PFSK-1 (cell line): ENCODE measurements at regions not wholly inside any gene's neighbourhood (a gene's known extent, or its start where the extent isn't known, plus 50 kb on each side); places are given as distances from the start of the nearest gene placed in this dataset.

Source experiments
- FOXP2 ChIP-seq: optimal IDR thresholded peaks from 2 replicates; pipeline ENCODE3; 2011; ENCODE audit warnings: borderline replicate concordance, control low read depth, inconsistent platforms; ENCODE audit not compliant: insufficient read depth; ENCODE audit errors: extremely low read length, extremely low read depth
- POLR2AphosphoS5 ChIP-seq: IDR thresholded peaks from 2 replicates; pipeline ENCODE4 v1.6.1; 2012; ENCODE audit warnings: low read depth, mild to moderate bottlenecking, control low read depth, low read length, moderate library complexity
- SIN3A ChIP-seq: IDR thresholded peaks from 2 replicates; pipeline ENCODE4 v1.6.1; 2012; ENCODE audit warnings: mild to moderate bottlenecking, low read length, moderate library complexity, borderline replicate concordance; ENCODE audit not compliant: insufficient read depth
- TAF1 ChIP-seq: IDR thresholded peaks from 2 replicates; pipeline ENCODE4 v1.6.1; 2012; ENCODE audit warnings: low read length, control low read depth, borderline replicate concordance; ENCODE audit not compliant: insufficient read depth
- TF ChIP-seq, protein P1 (sequence below), 2 experiments: IDR thresholded peaks; 2 replicates each; pipeline versions ENCODE4 v1.6.1 to v1.8.0; 2011 to 2012; ENCODE audit warnings: low read depth in 2 of 2, low read length in 2 of 2, control low read depth in 1 of 2, inconsistent platforms in 1 of 2, mild to moderate bottlenecking in 1 of 2, moderate library complexity in 1 of 2; ENCODE audit not compliant: insufficient read depth in 1 of 2

DNA sequence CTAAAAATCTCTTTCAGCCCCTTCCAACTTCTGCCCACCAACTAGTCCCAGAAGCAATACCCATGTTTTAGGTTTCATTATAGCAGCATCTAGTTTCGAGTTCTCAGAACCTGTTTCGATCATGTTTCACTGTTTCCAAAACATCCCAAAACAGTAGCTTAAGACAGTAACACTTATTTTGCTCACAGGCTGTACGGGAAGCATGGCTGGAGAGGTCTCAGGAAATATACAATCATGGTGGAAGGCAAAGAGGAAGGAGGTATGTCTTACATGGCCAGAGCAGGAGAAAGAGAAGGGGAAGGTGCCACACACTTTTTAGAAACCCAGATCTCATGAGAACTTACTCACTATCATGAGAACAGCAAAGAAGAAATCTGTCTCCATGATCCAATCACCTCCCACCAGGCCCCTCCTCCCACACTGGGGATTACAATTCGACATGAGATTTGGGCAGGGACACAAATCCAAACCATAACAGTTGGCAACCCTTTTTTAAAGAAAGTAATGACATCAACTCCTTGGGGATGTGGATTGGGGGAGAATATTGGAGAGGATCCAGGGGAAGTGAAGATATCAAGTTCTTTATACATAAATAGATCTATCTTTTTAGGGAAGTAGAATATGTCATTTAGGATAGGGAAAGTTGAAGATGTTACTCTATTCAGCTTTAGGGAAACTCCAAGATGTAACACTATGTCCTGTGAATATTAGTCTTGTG lies 269.9 kb upstream of the PLEKHG7 start:
- no peak for TF ChIP-seq POLR2AphosphoS5
- TF ChIP-seq FOXP2, result no peak
- no peak for TF ChIP-seq TAF1
- TF ChIP-seq, protein P1, sequence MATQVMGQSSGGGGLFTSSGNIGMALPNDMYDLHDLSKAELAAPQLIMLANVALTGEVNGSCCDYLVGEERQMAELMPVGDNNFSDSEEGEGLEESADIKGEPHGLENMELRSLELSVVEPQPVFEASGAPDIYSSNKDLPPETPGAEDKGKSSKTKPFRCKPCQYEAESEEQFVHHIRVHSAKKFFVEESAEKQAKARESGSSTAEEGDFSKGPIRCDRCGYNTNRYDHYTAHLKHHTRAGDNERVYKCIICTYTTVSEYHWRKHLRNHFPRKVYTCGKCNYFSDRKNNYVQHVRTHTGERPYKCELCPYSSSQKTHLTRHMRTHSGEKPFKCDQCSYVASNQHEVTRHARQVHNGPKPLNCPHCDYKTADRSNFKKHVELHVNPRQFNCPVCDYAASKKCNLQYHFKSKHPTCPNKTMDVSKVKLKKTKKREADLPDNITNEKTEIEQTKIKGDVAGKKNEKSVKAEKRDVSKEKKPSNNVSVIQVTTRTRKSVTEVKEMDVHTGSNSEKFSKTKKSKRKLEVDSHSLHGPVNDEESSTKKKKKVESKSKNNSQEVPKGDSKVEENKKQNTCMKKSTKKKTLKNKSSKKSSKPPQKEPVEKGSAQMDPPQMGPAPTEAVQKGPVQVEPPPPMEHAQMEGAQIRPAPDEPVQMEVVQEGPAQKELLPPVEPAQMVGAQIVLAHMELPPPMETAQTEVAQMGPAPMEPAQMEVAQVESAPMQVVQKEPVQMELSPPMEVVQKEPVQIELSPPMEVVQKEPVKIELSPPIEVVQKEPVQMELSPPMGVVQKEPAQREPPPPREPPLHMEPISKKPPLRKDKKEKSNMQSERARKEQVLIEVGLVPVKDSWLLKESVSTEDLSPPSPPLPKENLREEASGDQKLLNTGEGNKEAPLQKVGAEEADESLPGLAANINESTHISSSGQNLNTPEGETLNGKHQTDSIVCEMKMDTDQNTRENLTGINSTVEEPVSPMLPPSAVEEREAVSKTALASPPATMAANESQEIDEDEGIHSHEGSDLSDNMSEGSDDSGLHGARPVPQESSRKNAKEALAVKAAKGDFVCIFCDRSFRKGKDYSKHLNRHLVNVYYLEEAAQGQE (IDR thresholded peaks at IDR 0.05; ENCODE audit: insufficient read depth in 1 of 2, low read depth in 2 of 2, low read length in 2 of 2), result no peak
- TF ChIP-seq SIN3A, result no peak

DNA sequence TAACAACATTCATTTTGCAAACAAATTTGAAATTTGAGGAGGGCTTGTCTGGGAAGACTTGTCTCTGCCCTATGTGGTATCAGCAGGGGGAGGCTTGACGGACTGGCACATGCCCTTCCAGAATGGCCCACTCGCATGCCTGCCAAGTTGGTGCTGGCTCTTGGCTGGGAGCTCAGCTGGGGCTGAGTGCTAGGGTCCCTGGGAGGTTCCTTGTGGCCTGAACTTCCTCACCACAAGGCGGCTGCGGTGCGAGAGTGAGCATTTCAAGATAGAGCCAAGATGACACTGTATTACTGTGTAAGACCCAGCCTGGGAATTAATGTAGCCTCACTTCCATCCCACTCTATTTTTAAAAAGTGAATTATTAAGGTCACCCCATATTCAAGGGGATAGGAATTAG lies 271.6 kb upstream of the PLEKHG7 start:
- TF ChIP-seq TAF1, result no peak
- TF ChIP-seq, protein P1 (IDR thresholded peaks at IDR 0.05; ENCODE audit: insufficient read depth in 1 of 2, low read depth in 2 of 2, low read length in 2 of 2), result no peak
- no peak for TF ChIP-seq SIN3A
- TF ChIP-seq FOXP2, result no peak
- no peak for TF ChIP-seq POLR2AphosphoS5

DNA sequence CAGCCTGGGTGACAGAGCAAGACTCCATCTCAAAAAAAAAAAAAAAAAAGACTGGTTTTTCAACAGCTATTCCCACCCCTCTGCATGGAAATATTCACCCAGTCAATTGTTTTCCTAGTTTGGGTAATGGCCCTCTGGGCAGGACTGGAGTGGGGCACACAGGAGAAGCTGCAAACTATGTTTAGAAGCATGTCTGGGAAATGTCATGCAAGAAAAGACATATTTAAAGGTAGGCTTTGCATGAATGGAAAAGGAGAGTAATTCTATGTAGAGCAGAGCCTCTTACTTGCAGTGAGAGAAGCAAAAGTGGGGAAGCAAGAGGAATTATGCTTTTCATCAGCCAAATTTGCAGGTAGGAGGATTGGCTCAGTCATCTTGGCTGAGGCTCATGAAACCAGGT lies 276.5 kb upstream of the PLEKHG7 start:
- TF ChIP-seq FOXP2 (no peak), TAF1 (no peak)

DNA sequence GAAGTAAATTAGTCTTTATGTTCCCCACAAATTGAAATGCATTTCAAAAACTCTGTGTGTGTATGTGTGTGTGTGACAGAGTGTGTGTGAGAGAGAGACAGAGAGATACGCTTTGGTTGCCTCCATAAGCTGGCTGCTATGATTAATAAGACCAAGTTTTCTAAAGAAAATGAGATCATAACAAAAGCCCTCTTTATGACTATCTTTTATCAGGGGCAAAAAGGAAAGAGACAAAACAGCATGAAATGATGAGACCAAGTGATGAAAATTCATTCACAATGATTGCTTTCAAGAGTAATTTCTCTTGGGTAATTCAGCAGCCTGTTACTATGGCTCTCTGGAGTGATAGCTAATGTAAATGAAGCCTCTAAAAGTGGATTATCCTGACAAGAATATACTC lies 277.6 kb upstream of the PLEKHG7 start:
- TF ChIP-seq POLR2AphosphoS5 (no peak), TAF1 (no peak), SIN3A (no peak), FOXP2 (no peak)
- TF ChIP-seq, protein P1 (IDR thresholded peaks at IDR 0.05; ENCODE audit: insufficient read depth in 1 of 2, low read depth in 2 of 2, low read length in 2 of 2), result no peak

DNA sequence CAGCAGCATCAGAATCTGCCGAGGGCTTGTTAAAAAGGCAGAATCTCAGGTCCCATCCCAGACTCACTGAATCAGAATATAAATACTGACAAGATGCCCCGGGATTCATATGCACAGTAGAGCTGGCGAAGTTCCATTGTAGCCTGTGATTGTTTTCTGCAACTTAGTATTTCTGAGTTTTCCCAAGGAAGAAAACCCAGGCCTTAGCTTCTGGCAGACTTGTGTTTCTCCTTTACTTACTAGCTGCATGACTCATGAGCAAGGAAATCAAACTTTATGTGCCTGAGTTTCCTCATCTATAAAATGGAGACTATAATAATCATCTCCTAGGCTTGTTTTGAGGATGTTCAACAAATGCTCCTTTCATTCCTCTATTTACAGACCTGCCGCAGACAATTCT lies 278.5 kb upstream of the PLEKHG7 start:
- no peak for TF ChIP-seq POLR2AphosphoS5
- TF ChIP-seq, protein P1 (IDR thresholded peaks at IDR 0.05; ENCODE audit: insufficient read depth in 1 of 2, low read depth in 2 of 2, low read length in 2 of 2), result no peak
- TF ChIP-seq SIN3A, result no peak
- TF ChIP-seq TAF1, result no peak
- no peak for TF ChIP-seq FOXP2
